ENCODE measurements at regions not wholly inside any gene's neighbourhood (a gene's known extent, or its start where the extent isn't known, plus 50 kb on each side); places are given as distances from the start of the nearest gene placed in this dataset.
"Not testable (repeated sequence)": the region's sequence is repeated elsewhere in the genome, so short reads cannot be mapped to it uniquely, and the experiment has no call there.

GRCh38 chr11:38952698-38953097 is 2354.7 kb upstream of the RAG2 start:
- no peaks in the 10 kb centered on the region for H3K36me3 Mint-ChIP-seq (ENCODE audit: low read depth)
- ATAC-seq (no peak), DNase-seq (no peak)
- no peak overlapping the region for H3K27ac Mint-ChIP-seq
- H3K9me3 Mint-ChIP-seq, result peaks cover 6% of the 10 kb centered on the region
- no peak overlapping the region for H3K4me3 Mint-ChIP-seq
- no peaks in the 10 kb centered on the region for H3K4me1 Mint-ChIP-seq
- H3K27me3 Mint-ChIP-seq, result no peaks in the 10 kb centered on the region

GRCh38 chr11:38950867-38951266 is 2352.8 kb upstream of the RAG2 start:
- ATAC-seq, result no peak
- H3K27me3 Mint-ChIP-seq, result no peaks in the 10 kb centered on the region
- H3K36me3 Mint-ChIP-seq (ENCODE audit: low read depth), result no peaks in the 10 kb centered on the region
- no peak overlapping the region for H3K27ac Mint-ChIP-seq
- no peaks in the 10 kb centered on the region for H3K4me1 Mint-ChIP-seq
- H3K4me3 Mint-ChIP-seq, result no peak overlapping the region
- peaks cover 16% of the 10 kb centered on the region for H3K9me3 Mint-ChIP-seq
- no peak for DNase-seq

- Mint-ChIP-seq H3K36me3 (ENCODE audit: low read depth) (no peaks in the 10 kb centered on the region), H3K27me3 (no peaks in the 10 kb centered on the region), H3K4me3 (no peak overlapping the region), H3K4me1 (no peaks in the 10 kb centered on the region), H3K9me3 (peaks cover 25% of the 10 kb centered on the region), H3K27ac (no peak overlapping the region)
- ATAC-seq (no peak), DNase-seq (no peak)
Observed at GRCh38 chr11:38948392-38948791, 2350.4 kb upstream of the RAG2 start.

GRCh38 chr11:38937709-38938108 is 2339.7 kb upstream of the RAG2 start:
- ATAC-seq (no peak), DNase-seq (no peak)
- H3K4me1 Mint-ChIP-seq, result no peaks in the 10 kb centered on the region
- no peaks in the 10 kb centered on the region for H3K27me3 Mint-ChIP-seq
- no peak overlapping the region for H3K4me3 Mint-ChIP-seq
- H3K36me3 Mint-ChIP-seq (ENCODE audit: low read depth), result no peaks in the 10 kb centered on the region
- H3K27ac Mint-ChIP-seq, result no peak overlapping the region
- H3K9me3 Mint-ChIP-seq, result peaks cover 5% of the 10 kb centered on the region

- Mint-ChIP-seq H3K27ac (no peak overlapping the region), H3K4me1 (no peaks in the 10 kb centered on the region), H3K4me3 (no peak overlapping the region)
Observed at GRCh38 chr11:38935941-38936340, 2337.9 kb upstream of the RAG2 start.

GRCh38 chr11:38927993-38928392 is 2330.0 kb upstream of the RAG2 start:
- ATAC-seq (no peak), DNase-seq (no peak)
- Mint-ChIP-seq H3K36me3 (ENCODE audit: low read depth) (no peaks in the 10 kb centered on the region), H3K4me3 (no peak overlapping the region), H3K27ac (no peak overlapping the region), H3K4me1 (no peaks in the 10 kb centered on the region), H3K9me3 (peaks cover 23% of the 10 kb centered on the region), H3K27me3 (no peaks in the 10 kb centered on the region)

More at GRCh38 chr11:38935941-38936340, 2337.9 kb upstream of the RAG2 start:
- no peak for DNase-seq
- ATAC-seq, result no peak
- H3K9me3 Mint-ChIP-seq, result peaks cover 17% of the 10 kb centered on the region
- no peaks in the 10 kb centered on the region for H3K36me3 Mint-ChIP-seq (ENCODE audit: low read depth)
- H3K27me3 Mint-ChIP-seq, result no peaks in the 10 kb centered on the region

GRCh38 chr11:38924644-38925043 is 2326.6 kb upstream of the RAG2 start:
- no peaks in the 10 kb centered on the region for H3K36me3 Mint-ChIP-seq (ENCODE audit: low read depth)
- H3K27ac Mint-ChIP-seq, result no peak overlapping the region
- H3K9me3 Mint-ChIP-seq, result peaks cover 12% of the 10 kb centered on the region
- no peak for ATAC-seq
- DNase-seq, result no peak
- H3K27me3 Mint-ChIP-seq, result no peaks in the 10 kb centered on the region
- no peaks in the 10 kb centered on the region for H3K4me1 Mint-ChIP-seq
- H3K4me3 Mint-ChIP-seq, result no peak overlapping the region

- Mint-ChIP-seq H3K27ac (no peak overlapping the region), H3K36me3 (ENCODE audit: low read depth) (no peaks in the 10 kb centered on the region), H3K9me3 (peaks cover 16% of the 10 kb centered on the region), H3K27me3 (no peaks in the 10 kb centered on the region), H3K4me3 (no peak overlapping the region), H3K4me1 (no peaks in the 10 kb centered on the region)
- DNase-seq, result no peak
- no peak for ATAC-seq
Observed at GRCh38 chr11:38900211-38900610, 2302.2 kb upstream of the RAG2 start.

GRCh38 chr11:38894201-38894600 is 2296.2 kb upstream of the RAG2 start:
- not testable (repeated sequence) for H3K4me1 Mint-ChIP-seq; H3K27me3 Mint-ChIP-seq; DNase-seq; ATAC-seq; H3K4me3 Mint-ChIP-seq; H3K36me3 Mint-ChIP-seq (ENCODE audit: low read depth); H3K27ac Mint-ChIP-seq
- H3K9me3 Mint-ChIP-seq, result peaks cover 15% of the 10 kb centered on the region

- Mint-ChIP-seq H3K27ac (no peak overlapping the region), H3K36me3 (ENCODE audit: low read depth) (no peaks in the 10 kb centered on the region), H3K9me3 (peaks cover 10% of the 10 kb centered on the region)
Observed at GRCh38 chr11:38884145-38884865, 2286.3 kb upstream of the RAG2 start.

GRCh38 chr11:38867338-38867737 is 2269.3 kb upstream of the RAG2 start:
- Mint-ChIP-seq H3K9me3 (peaks cover 27% of the 10 kb centered on the region), H3K4me1 (no peaks in the 10 kb centered on the region), H3K36me3 (ENCODE audit: low read depth) (no peaks in the 10 kb centered on the region), H3K4me3 (no peak overlapping the region), H3K27ac (no peak overlapping the region), H3K27me3 (no peaks in the 10 kb centered on the region)
- ATAC-seq (no peak), DNase-seq (no peak)

More at GRCh38 chr11:38884145-38884865, 2286.3 kb upstream of the RAG2 start:
- Mint-ChIP-seq H3K4me1 (no peaks in the 10 kb centered on the region), H3K27me3 (no peaks in the 10 kb centered on the region), H3K4me3 (no peak overlapping the region)
- no peak for DNase-seq
- ATAC-seq, result no peak

GRCh38 chr11:38865922-38866321 is 2267.9 kb upstream of the RAG2 start:
- ATAC-seq (no peak), DNase-seq (no peak)
- H3K9me3 Mint-ChIP-seq, result peaks cover 35% of the 10 kb centered on the region
- H3K27me3 Mint-ChIP-seq, result no peaks in the 10 kb centered on the region
- H3K4me1 Mint-ChIP-seq, result no peaks in the 10 kb centered on the region
- H3K27ac Mint-ChIP-seq, result no peak overlapping the region
- H3K36me3 Mint-ChIP-seq (ENCODE audit: low read depth), result no peaks in the 10 kb centered on the region
- H3K4me3 Mint-ChIP-seq, result no peak overlapping the region

- Mint-ChIP-seq H3K4me1 (no peaks in the 10 kb centered on the region), H3K27ac (no peak overlapping the region), H3K9me3 (peaks cover 8% of the 10 kb centered on the region), H3K36me3 (ENCODE audit: low read depth) (no peaks in the 10 kb centered on the region), H3K4me3 (no peak overlapping the region), H3K27me3 (no peaks in the 10 kb centered on the region)
- DNase-seq (no peak), ATAC-seq (no peak)
Observed at GRCh38 chr11:38842991-38843390, 2245.0 kb upstream of the RAG2 start.

GRCh38 chr11:38839071-38839470 is 2241.0 kb upstream of the RAG2 start:
- DNase-seq (no peak), ATAC-seq (no peak)
- Mint-ChIP-seq H3K27me3 (no peaks in the 10 kb centered on the region), H3K27ac (no peak overlapping the region), H3K4me3 (no peak overlapping the region), H3K36me3 (ENCODE audit: low read depth) (no peaks in the 10 kb centered on the region), H3K4me1 (no peaks in the 10 kb centered on the region), H3K9me3 (peaks cover 7% of the 10 kb centered on the region)

- H3K4me3 Mint-ChIP-seq, result no peak overlapping the region
Observed at GRCh38 chr11:38835966-38836365, 2237.9 kb upstream of the RAG2 start.

GRCh38 chr11:38824573-38824972 is 2226.5 kb upstream of the RAG2 start:
- no peak overlapping the region for H3K4me3 Mint-ChIP-seq
- H3K9me3 Mint-ChIP-seq, result peaks cover 48% of the 10 kb centered on the region
- no peaks in the 10 kb centered on the region for H3K4me1 Mint-ChIP-seq
- DNase-seq (no peak), ATAC-seq (no peak)
- H3K27ac Mint-ChIP-seq, result no peak overlapping the region
- H3K36me3 Mint-ChIP-seq (ENCODE audit: low read depth), result no peaks in the 10 kb centered on the region
- H3K27me3 Mint-ChIP-seq, result no peaks in the 10 kb centered on the region

More at GRCh38 chr11:38835966-38836365, 2237.9 kb upstream of the RAG2 start:
- no peaks in the 10 kb centered on the region for H3K36me3 Mint-ChIP-seq (ENCODE audit: low read depth)
- H3K27ac Mint-ChIP-seq, result no peak overlapping the region
- H3K9me3 Mint-ChIP-seq, result peaks cover 7% of the 10 kb centered on the region
- ATAC-seq (no peak), DNase-seq (no peak)
- no peaks in the 10 kb centered on the region for H3K4me1 Mint-ChIP-seq
- H3K27me3 Mint-ChIP-seq, result no peaks in the 10 kb centered on the region
